ENCODE measurements at regions not wholly inside any gene's neighbourhood (a gene's known extent, or its start where the extent isn't known, plus 50 kb on each side); places are given as distances from the start of the nearest gene placed in this dataset.

GRCh38 chr18:22840606-22841144 lies 92.5 kb upstream of the RBBP8 start:
- DNase-seq (ENCODE audit: low spot score), result no peak
- H3K9me3 ChIP-seq (ENCODE audit: low read depth), result no peaks in the 10 kb centered on the region
- Mint-ChIP-seq H3K27me3 (ENCODE audit: insufficient read depth, low read depth) (peaks cover 2% of the 10 kb centered on the region), H3K27ac (no peak overlapping the region), H3K4me1 (peaks cover 2% of the 10 kb centered on the region), H3K36me3 (no peaks in the 10 kb centered on the region), H3K9me3 (no peaks in the 10 kb centered on the region), H3K4me3 (no peak overlapping the region)
- H3K9ac ChIP-seq, result no peak overlapping the region
- no peaks in the 10 kb centered on the region for H3K27me3 ChIP-seq
- no peaks in the 10 kb centered on the region for H3F3A ChIP-seq (ENCODE audit: low read depth)
- peaks cover 8% of the 10 kb centered on the region for H3K4me1 ChIP-seq
- H3K4me2 ChIP-seq, result no peak overlapping the region
- no peak overlapping the region for H3K4me3 ChIP-seq
- H3K27ac ChIP-seq, result no peak overlapping the region
- TF ChIP-seq EZH2 (IDR thresholded peaks at IDR 0.05) (no peak), EZH2phosphoT487 (IDR thresholded peaks at IDR 0.05) (no peak), CTCF (IDR thresholded peaks at IDR 0.05) (no peak)
- H4K20me1 ChIP-seq (ENCODE audit: low read depth), result no peaks in the 10 kb centered on the region
- H3K79me2 ChIP-seq (ENCODE audit: low read depth), result no peaks in the 10 kb centered on the region
- no peaks in the 10 kb centered on the region for H3K36me3 ChIP-seq
- no peak overlapping the region for H2AFZ ChIP-seq (replicated peaks)

- Mint-ChIP-seq H3K27me3 (ENCODE audit: insufficient read depth, low read depth) (peaks cover 2% of the 10 kb centered on the region), H3K4me1 (peaks cover 13% of the 10 kb centered on the region), H3K27ac (no peak overlapping the region), H3K4me3 (no peak overlapping the region), H3K36me3 (no peaks in the 10 kb centered on the region), H3K9me3 (no peaks in the 10 kb centered on the region)
- Histone ChIP-seq H2AFZ (replicated peaks) (no peak overlapping the region), H3K27me3 (no peaks in the 10 kb centered on the region), H3K79me2 (ENCODE audit: low read depth) (no peaks in the 10 kb centered on the region), H3K4me1 (peaks cover 13% of the 10 kb centered on the region), H4K20me1 (ENCODE audit: low read depth) (no peaks in the 10 kb centered on the region), H3K9ac (no peak overlapping the region), H3K4me2 (no peak overlapping the region), H3K36me3 (no peaks in the 10 kb centered on the region), H3F3A (ENCODE audit: low read depth) (peaks cover 5% of the 10 kb centered on the region), H3K9me3 (ENCODE audit: low read depth) (no peaks in the 10 kb centered on the region), H3K27ac (no peak overlapping the region), H3K4me3 (no peak overlapping the region)
- no peak for TF ChIP-seq EZH2 (IDR thresholded peaks at IDR 0.05)
- TF ChIP-seq EZH2phosphoT487 (IDR thresholded peaks at IDR 0.05), result no peak
- TF ChIP-seq CTCF (IDR thresholded peaks at IDR 0.05), result no peak
- no peak for DNase-seq (ENCODE audit: low spot score)
These were observed 91.3 kb upstream of the RBBP8 start for GRCh38 chr18:22841840-22842239.

- Mint-ChIP-seq H3K27ac (no peak overlapping the region), H3K36me3 (no peaks in the 10 kb centered on the region), H3K27me3 (ENCODE audit: insufficient read depth, low read depth) (peaks cover 2% of the 10 kb centered on the region), H3K4me1 (peaks cover 32% of the 10 kb centered on the region), H3K4me3 (no peak overlapping the region), H3K9me3 (peaks cover 3% of the 10 kb centered on the region)
- no peaks in the 10 kb centered on the region for H3K27me3 ChIP-seq
- H3K9ac ChIP-seq, result no peak overlapping the region
- peaks cover 13% of the 10 kb centered on the region for H3K4me1 ChIP-seq
- H3K27ac ChIP-seq, result no peak overlapping the region
- no peak overlapping the region for H2AFZ ChIP-seq (replicated peaks)
- H3K4me3 ChIP-seq, result no peak overlapping the region
- H4K20me1 ChIP-seq (ENCODE audit: low read depth), result no peaks in the 10 kb centered on the region
- peaks cover 5% of the 10 kb centered on the region for H3F3A ChIP-seq (ENCODE audit: low read depth)
- DNase-seq (ENCODE audit: low spot score), result no peak
- TF ChIP-seq CTCF (IDR thresholded peaks at IDR 0.05) (no peak), EZH2phosphoT487 (IDR thresholded peaks at IDR 0.05) (no peak), EZH2 (IDR thresholded peaks at IDR 0.05) (no peak)
- H3K9me3 ChIP-seq (ENCODE audit: low read depth), result no peaks in the 10 kb centered on the region
- no peaks in the 10 kb centered on the region for H3K79me2 ChIP-seq (ENCODE audit: low read depth)
- H3K4me2 ChIP-seq, result no peak overlapping the region
- no peaks in the 10 kb centered on the region for H3K36me3 ChIP-seq
These were observed 88.9 kb upstream of the RBBP8 start for GRCh38 chr18:22844190-22844589.
